ENCODE measurements at regions not wholly inside any gene's neighbourhood (a gene's known extent, or its start where the extent isn't known, plus 50 kb on each side); places are given as distances from the start of the nearest gene placed in this dataset.

- DNase-seq (ENCODE audit: low read depth), result no peak
- in situ Hi-C loops (cut with HindIII; ENCODE audit: low pct_unique_long_range_greater_than_20kb, low sequenced_read_pairs), result no loop called here
Measured at GRCh38 chr1:191895049-191895448, 263.2 kb upstream of the RGS18 start.

GRCh38 chr1:191895462-191896058 lies 262.7 kb upstream of the RGS18 start:
- in situ Hi-C loops (cut with HindIII; ENCODE audit: low pct_unique_long_range_greater_than_20kb, low sequenced_read_pairs), result no loop called here

GRCh38 chr1:191897134-191897533 lies 261.1 kb upstream of the RGS18 start:
- in situ Hi-C loops (cut with HindIII; ENCODE audit: low pct_unique_long_range_greater_than_20kb, low sequenced_read_pairs), result no loop called here
- no peak for DNase-seq (ENCODE audit: low read depth)

More at GRCh38 chr1:191895462-191896058, 262.7 kb upstream of the RGS18 start:
- DNase-seq (ENCODE audit: low read depth), result no peak

- in situ Hi-C loops (cut with HindIII; ENCODE audit: low pct_unique_long_range_greater_than_20kb, low sequenced_read_pairs), result no loop called here
- DNase-seq (ENCODE audit: low read depth), result no peak
Measured at GRCh38 chr1:191901651-191902050, 256.6 kb upstream of the RGS18 start.

GRCh38 chr1:191904991-191905390 lies 253.3 kb upstream of the RGS18 start:
- in situ Hi-C loops (cut with HindIII; ENCODE audit: low pct_unique_long_range_greater_than_20kb, low sequenced_read_pairs), result no loop called here
- DNase-seq (ENCODE audit: low read depth), result no peak

GRCh38 chr1:191905781-191906180 lies 252.5 kb upstream of the RGS18 start:
- no peak for DNase-seq (ENCODE audit: low read depth)
- in situ Hi-C loops (cut with HindIII; ENCODE audit: low pct_unique_long_range_greater_than_20kb, low sequenced_read_pairs), result no loop called here

- in situ Hi-C loops (cut with HindIII; ENCODE audit: low pct_unique_long_range_greater_than_20kb, low sequenced_read_pairs), result no loop called here
- DNase-seq (ENCODE audit: low read depth), result no peak
Measured at GRCh38 chr1:191907121-191907520, 251.1 kb upstream of the RGS18 start.

- in situ Hi-C loops (cut with HindIII; ENCODE audit: low pct_unique_long_range_greater_than_20kb, low sequenced_read_pairs), result no loop called here
- no peak for DNase-seq (ENCODE audit: low read depth)
Measured at GRCh38 chr1:191910245-191910644, 248.0 kb upstream of the RGS18 start.

- in situ Hi-C loops (cut with HindIII; ENCODE audit: low pct_unique_long_range_greater_than_20kb, low sequenced_read_pairs), result no loop called here
- no peak for DNase-seq (ENCODE audit: low read depth)
Measured at GRCh38 chr1:191912517-191912916, 245.7 kb upstream of the RGS18 start.

GRCh38 chr1:191913260-191913977 lies 244.8 kb upstream of the RGS18 start:
- DNase-seq (ENCODE audit: low read depth), result no peak
- in situ Hi-C loops (cut with HindIII; ENCODE audit: low pct_unique_long_range_greater_than_20kb, low sequenced_read_pairs), result no loop called here

- in situ Hi-C loops (cut with HindIII; ENCODE audit: low pct_unique_long_range_greater_than_20kb, low sequenced_read_pairs), result no loop called here
- DNase-seq (ENCODE audit: low read depth), result no peak
Measured at GRCh38 chr1:191929383-191929782, 228.9 kb upstream of the RGS18 start.

- in situ Hi-C loops (cut with HindIII; ENCODE audit: low pct_unique_long_range_greater_than_20kb, low sequenced_read_pairs), result no loop called here
- no peak for DNase-seq (ENCODE audit: low read depth)
Measured at GRCh38 chr1:191943684-191944083, 214.6 kb upstream of the RGS18 start.

- in situ Hi-C loops (cut with HindIII; ENCODE audit: low pct_unique_long_range_greater_than_20kb, low sequenced_read_pairs), result no loop called here
- no peak for DNase-seq (ENCODE audit: low read depth)
Measured at GRCh38 chr1:191953526-191953925, 204.7 kb upstream of the RGS18 start.

- DNase-seq (ENCODE audit: low read depth), result no peak
- in situ Hi-C loops (cut with HindIII; ENCODE audit: low pct_unique_long_range_greater_than_20kb, low sequenced_read_pairs), result no loop called here
Measured at GRCh38 chr1:191959856-191960255, 198.4 kb upstream of the RGS18 start.

GRCh38 chr1:191963286-191963685 lies 195.0 kb upstream of the RGS18 start:
- no peak for DNase-seq (ENCODE audit: low read depth)
- in situ Hi-C loops (cut with HindIII; ENCODE audit: low pct_unique_long_range_greater_than_20kb, low sequenced_read_pairs), result no loop called here

- in situ Hi-C loops (cut with HindIII; ENCODE audit: low pct_unique_long_range_greater_than_20kb, low sequenced_read_pairs), result no loop called here
- no peak for DNase-seq (ENCODE audit: low read depth)
Measured at GRCh38 chr1:191963781-191964455, 194.3 kb upstream of the RGS18 start.

GRCh38 chr1:191969290-191969689 lies 189.0 kb upstream of the RGS18 start:
- in situ Hi-C loops (cut with HindIII; ENCODE audit: low pct_unique_long_range_greater_than_20kb, low sequenced_read_pairs), result no loop called here
- DNase-seq (ENCODE audit: low read depth), result no peak

- DNase-seq (ENCODE audit: low read depth), result no peak
- in situ Hi-C loops (cut with HindIII; ENCODE audit: low pct_unique_long_range_greater_than_20kb, low sequenced_read_pairs), result no loop called here
Measured at GRCh38 chr1:191970116-191970515, 188.1 kb upstream of the RGS18 start.

- in situ Hi-C loops (cut with HindIII; ENCODE audit: low pct_unique_long_range_greater_than_20kb, low sequenced_read_pairs), result no loop called here
- no peak for DNase-seq (ENCODE audit: low read depth)
Measured at GRCh38 chr1:191971447-191971846, 186.8 kb upstream of the RGS18 start.

- DNase-seq (ENCODE audit: low read depth), result no peak
- in situ Hi-C loops (cut with HindIII; ENCODE audit: low pct_unique_long_range_greater_than_20kb, low sequenced_read_pairs), result no loop called here
Measured at GRCh38 chr1:191974004-191974403, 184.3 kb upstream of the RGS18 start.
